ENCODE measurements at regions not wholly inside any gene's neighbourhood (a gene's known extent, or its start where the extent isn't known, plus 50 kb on each side); places are given as distances from the start of the nearest gene placed in this dataset.

DNA sequence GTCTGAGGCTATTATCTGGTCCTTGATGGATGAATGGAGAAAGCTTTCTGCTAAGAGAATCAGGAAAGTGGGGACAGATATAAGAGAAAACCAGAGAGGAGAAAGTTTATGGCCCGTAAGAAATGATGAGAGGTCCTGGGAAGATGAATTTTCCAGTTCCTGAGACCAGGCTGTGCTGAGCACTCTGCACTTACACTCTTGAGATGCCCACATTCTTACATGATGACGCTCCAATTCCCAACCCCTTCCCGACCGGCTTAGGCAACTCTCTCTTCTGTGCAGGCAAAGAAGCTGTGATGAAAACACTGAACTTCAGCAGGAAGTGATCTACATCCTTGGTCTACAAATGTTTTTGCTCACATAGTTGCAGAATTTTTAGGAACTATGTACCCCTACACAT, 417.0 kb downstream of the ARHGEF28 start:
- TF ChIP-seq ZBTB7A (tag by site-specific recombination; IDR thresholded peaks at IDR 0.05; ENCODE audit: low read depth) (no peak), OVOL3 (tag by site-specific recombination; IDR thresholded peaks at IDR 0.05) (no peak), REST (tag by site-specific recombination; IDR thresholded peaks at IDR 0.05) (no peak)
- TF ChIP-seq, protein P1, sequence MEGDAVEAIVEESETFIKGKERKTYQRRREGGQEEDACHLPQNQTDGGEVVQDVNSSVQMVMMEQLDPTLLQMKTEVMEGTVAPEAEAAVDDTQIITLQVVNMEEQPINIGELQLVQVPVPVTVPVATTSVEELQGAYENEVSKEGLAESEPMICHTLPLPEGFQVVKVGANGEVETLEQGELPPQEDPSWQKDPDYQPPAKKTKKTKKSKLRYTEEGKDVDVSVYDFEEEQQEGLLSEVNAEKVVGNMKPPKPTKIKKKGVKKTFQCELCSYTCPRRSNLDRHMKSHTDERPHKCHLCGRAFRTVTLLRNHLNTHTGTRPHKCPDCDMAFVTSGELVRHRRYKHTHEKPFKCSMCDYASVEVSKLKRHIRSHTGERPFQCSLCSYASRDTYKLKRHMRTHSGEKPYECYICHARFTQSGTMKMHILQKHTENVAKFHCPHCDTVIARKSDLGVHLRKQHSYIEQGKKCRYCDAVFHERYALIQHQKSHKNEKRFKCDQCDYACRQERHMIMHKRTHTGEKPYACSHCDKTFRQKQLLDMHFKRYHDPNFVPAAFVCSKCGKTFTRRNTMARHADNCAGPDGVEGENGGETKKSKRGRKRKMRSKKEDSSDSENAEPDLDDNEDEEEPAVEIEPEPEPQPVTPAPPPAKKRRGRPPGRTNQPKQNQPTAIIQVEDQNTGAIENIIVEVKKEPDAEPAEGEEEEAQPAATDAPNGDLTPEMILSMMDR (tag by site-specific recombination; IDR thresholded peaks at IDR 0.05), result no peak
- TF ChIP-seq, protein P2, sequence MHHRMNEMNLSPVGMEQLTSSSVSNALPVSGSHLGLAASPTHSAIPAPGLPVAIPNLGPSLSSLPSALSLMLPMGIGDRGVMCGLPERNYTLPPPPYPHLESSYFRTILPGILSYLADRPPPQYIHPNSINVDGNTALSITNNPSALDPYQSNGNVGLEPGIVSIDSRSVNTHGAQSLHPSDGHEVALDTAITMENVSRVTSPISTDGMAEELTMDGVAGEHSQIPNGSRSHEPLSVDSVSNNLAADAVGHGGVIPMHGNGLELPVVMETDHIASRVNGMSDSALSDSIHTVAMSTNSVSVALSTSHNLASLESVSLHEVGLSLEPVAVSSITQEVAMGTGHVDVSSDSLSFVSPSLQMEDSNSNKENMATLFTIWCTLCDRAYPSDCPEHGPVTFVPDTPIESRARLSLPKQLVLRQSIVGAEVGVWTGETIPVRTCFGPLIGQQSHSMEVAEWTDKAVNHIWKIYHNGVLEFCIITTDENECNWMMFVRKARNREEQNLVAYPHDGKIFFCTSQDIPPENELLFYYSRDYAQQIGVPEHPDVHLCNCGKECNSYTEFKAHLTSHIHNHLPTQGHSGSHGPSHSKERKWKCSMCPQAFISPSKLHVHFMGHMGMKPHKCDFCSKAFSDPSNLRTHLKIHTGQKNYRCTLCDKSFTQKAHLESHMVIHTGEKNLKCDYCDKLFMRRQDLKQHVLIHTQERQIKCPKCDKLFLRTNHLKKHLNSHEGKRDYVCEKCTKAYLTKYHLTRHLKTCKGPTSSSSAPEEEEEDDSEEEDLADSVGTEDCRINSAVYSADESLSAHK (tag by site-specific recombination; IDR thresholded peaks at IDR 0.05), result no peak

Measured in HEK293 (cell line).